DND-41 (cell line): ENCODE measurements at regions not wholly inside any gene's neighbourhood (a gene's known extent, or its start where the extent isn't known, plus 50 kb on each side); places are given as distances from the start of the nearest gene placed in this dataset.

Source experiments
- ATAC-seq: fragments of 200-7000 bp; cut with Tn5 transposase; 3 replicates; pipeline ENCODE4 v1.9.1; 2021; ENCODE audit warnings: low read depth; ENCODE audit not compliant: insufficient read depth
- DNase-seq: peaks from one replicate; pipeline ENCODE4 v3.0.0-alpha.2; 2020
- H2AFZ ChIP-seq: 2 replicates; pipeline ENCODE4 v1.6.0; 2012; ENCODE audit warnings: low read depth, low read length
- H3K27ac ChIP-seq: 2 replicates; pipeline ENCODE4 v1.5.1; 2012; ENCODE audit warnings: low read length, inconsistent platforms
- H3K27me3 ChIP-seq: fragments of 200-600 bp; sonication (generic); 2 replicates; pipeline ENCODE4 v1.6.0; 2012; ENCODE audit warnings: low read length, mild to moderate bottlenecking, inconsistent platforms; ENCODE audit not compliant: insufficient read depth, poor library complexity
- H3K36me3 ChIP-seq: 2 replicates; pipeline ENCODE4 v1.5.1; 2012; ENCODE audit warnings: low read length, inconsistent platforms; ENCODE audit not compliant: insufficient read depth
- H3K4me1 ChIP-seq: 2 replicates; pipeline ENCODE4 v1.5.1; 2012; ENCODE audit warnings: mild to moderate bottlenecking, low read length; ENCODE audit not compliant: insufficient read depth
- H3K4me2 ChIP-seq: 2 replicates; pipeline ENCODE4 v1.6.0; 2012; ENCODE audit warnings: mild to moderate bottlenecking, moderate library complexity, low read length, inconsistent platforms; ENCODE audit not compliant: insufficient read depth
- H3K4me3 ChIP-seq, 2 experiments: fragments of 200-600 bp in 1 of 2; shearing (Covaris generic) in 1 of 2; 2 replicates each; pipeline ENCODE4 v1.5.1; 2012 to 2016; ENCODE audit warnings: inconsistent platforms in 2 of 2, low read length in 2 of 2, mild to moderate bottlenecking in 2 of 2, low read depth in 1 of 2, moderate library complexity in 1 of 2
- H3K79me2 ChIP-seq: 2 replicates; pipeline ENCODE4 v1.6.0; 2012; ENCODE audit warnings: low read length, inconsistent platforms; ENCODE audit not compliant: insufficient read depth
- H3K9ac ChIP-seq: 2 replicates; pipeline ENCODE4 v1.6.0; 2012; ENCODE audit warnings: low read depth, mild to moderate bottlenecking, inconsistent platforms, low read length, moderate library complexity
- H3K9me3 ChIP-seq: 2 replicates; pipeline ENCODE4 v1.5.1; 2012; ENCODE audit warnings: low read length, moderate library complexity, mild to moderate bottlenecking, inconsistent platforms; ENCODE audit not compliant: insufficient read depth, severe bottlenecking
- H4K20me1 ChIP-seq: 2 replicates; pipeline ENCODE4 v1.6.0; 2012; ENCODE audit warnings: low read length; ENCODE audit not compliant: insufficient read depth
- EZH2 ChIP-seq: IDR thresholded peaks from 3 replicates; pipeline ENCODE4 v1.6.1; 2012; ENCODE audit warnings: borderline replicate concordance, low read depth, mild to moderate bottlenecking, moderate library complexity, low read length, inconsistent platforms; ENCODE audit not compliant: severe bottlenecking
- TF ChIP-seq, protein P1 (sequence below): IDR thresholded peaks from 2 replicates; pipeline ENCODE4 v1.5.1; 2012; ENCODE audit warnings: borderline replicate concordance, low read length, moderate library complexity, mild to moderate bottlenecking; ENCODE audit not compliant: poor library complexity, severe bottlenecking; ENCODE audit errors: extremely low read depth

DNA sequence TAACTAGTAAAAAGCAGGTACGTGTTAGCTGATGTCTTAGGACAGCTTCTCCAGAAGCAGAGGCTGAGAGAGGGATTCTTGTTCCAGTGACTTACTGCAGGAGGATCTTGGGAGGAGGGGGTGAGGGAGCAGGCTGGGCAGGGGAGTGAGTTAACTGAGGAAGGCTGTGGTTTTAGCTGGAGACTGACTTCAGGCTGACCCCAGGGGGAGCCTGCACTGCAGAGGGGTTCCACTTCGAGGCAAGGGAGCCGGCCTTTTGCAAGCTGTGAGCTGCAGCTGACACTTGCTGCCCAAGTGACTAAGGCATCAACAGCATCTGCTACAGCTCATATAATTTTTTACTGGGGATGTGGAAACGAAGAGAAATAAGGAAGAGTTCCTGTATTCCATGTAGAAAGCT lies 50.4 kb upstream of the SOD1 start:
- Histone ChIP-seq H3K27ac (no peak overlapping the region), H4K20me1 (no peaks in the 10 kb centered on the region), H3K79me2 (no peaks in the 10 kb centered on the region), H3K4me3 (no peak overlapping the region), H3K9ac (no peak overlapping the region), H3K9me3 (no peaks in the 10 kb centered on the region), H3K4me2 (no peak overlapping the region), H3K36me3 (no peaks in the 10 kb centered on the region), H3K27me3 (no peaks in the 10 kb centered on the region), H3K4me1 (no peaks in the 10 kb centered on the region), H2AFZ (no peak overlapping the region)
- ATAC-seq (no peak), DNase-seq (no peak)
- TF ChIP-seq, protein P1, sequence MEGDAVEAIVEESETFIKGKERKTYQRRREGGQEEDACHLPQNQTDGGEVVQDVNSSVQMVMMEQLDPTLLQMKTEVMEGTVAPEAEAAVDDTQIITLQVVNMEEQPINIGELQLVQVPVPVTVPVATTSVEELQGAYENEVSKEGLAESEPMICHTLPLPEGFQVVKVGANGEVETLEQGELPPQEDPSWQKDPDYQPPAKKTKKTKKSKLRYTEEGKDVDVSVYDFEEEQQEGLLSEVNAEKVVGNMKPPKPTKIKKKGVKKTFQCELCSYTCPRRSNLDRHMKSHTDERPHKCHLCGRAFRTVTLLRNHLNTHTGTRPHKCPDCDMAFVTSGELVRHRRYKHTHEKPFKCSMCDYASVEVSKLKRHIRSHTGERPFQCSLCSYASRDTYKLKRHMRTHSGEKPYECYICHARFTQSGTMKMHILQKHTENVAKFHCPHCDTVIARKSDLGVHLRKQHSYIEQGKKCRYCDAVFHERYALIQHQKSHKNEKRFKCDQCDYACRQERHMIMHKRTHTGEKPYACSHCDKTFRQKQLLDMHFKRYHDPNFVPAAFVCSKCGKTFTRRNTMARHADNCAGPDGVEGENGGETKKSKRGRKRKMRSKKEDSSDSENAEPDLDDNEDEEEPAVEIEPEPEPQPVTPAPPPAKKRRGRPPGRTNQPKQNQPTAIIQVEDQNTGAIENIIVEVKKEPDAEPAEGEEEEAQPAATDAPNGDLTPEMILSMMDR, result no peak
- TF ChIP-seq EZH2, result no peak

DNA sequence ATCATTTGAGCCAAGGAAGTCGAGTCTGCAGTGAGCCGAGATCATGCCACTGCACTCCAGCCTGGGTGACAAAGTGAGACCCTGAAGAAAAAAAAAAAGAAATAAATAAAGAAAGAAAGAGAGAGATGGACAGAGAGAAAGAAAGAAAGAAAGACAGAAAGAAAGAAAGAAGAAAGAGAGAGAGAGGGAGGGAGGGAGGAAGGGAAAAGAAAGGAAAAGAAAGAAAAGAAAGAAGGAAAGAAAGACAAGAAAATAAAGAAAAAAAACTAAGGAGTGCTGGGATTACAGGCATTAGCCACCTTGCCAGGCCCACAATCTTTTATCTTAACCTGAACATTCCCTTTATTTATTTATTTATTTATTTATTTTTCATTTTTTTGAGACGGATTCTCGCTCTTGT lies 51.7 kb upstream of the SOD1 start:
- Histone ChIP-seq H3K4me2 (no peak overlapping the region), H3K4me3 (no peak overlapping the region), H3K9ac (no peak overlapping the region), H3K36me3 (no peaks in the 10 kb centered on the region), H3K27me3 (no peaks in the 10 kb centered on the region), H4K20me1 (no peaks in the 10 kb centered on the region), H2AFZ (no peak overlapping the region), H3K79me2 (no peaks in the 10 kb centered on the region), H3K9me3 (no peaks in the 10 kb centered on the region), H3K4me1 (no peaks in the 10 kb centered on the region), H3K27ac (no peak overlapping the region)
- DNase-seq, result no peak
- ATAC-seq, result no peak
- TF ChIP-seq, protein P1, result no peak
- no peak for TF ChIP-seq EZH2

DNA sequence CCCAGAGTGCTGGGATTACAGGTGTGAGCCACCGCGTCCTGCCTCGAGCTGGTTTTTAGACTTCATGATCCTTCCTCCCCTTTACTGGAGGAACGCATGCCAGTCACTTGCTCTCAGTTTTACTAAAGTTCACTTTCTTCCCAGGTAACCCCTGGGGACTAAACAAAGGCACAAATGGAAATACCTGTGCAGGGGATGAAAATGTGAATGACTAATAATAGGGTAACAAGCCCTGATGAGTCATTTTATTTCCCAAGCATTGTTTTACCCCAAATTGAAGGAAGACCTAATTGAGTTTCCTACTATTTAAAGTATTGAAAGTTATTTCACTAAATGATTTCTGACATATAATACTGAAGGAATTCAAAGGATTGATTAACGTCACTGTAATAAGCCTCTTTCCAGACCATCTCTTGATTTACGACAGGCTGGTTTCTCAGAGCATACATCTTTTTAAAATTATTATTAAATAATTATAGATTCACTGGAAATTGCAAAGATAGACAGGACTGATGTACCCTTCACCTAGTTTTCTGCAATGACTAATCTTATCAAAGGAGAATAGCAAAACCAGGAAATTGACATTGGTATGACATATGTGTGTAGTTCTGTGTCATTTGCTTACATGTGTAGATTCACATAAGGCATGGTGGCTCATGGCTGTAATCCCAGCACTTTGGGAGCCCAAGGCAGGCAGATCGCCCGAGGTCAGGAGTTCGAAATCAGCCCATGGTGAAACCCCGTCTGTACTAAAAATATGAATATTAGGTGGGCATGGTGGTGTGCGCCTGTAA lies 53.2 kb upstream of the SOD1 start:
- Histone ChIP-seq H3K4me1 (no peaks in the 10 kb centered on the region), H3K4me3 (no peak overlapping the region), H2AFZ (no peak overlapping the region), H3K79me2 (no peaks in the 10 kb centered on the region), H3K36me3 (no peaks in the 10 kb centered on the region), H3K4me2 (no peak overlapping the region), H4K20me1 (no peaks in the 10 kb centered on the region), H3K27ac (no peak overlapping the region), H3K27me3 (no peaks in the 10 kb centered on the region), H3K9ac (no peak overlapping the region), H3K9me3 (no peaks in the 10 kb centered on the region)
- ATAC-seq, result no peak
- TF ChIP-seq, protein P1, result no peak
- no peak for TF ChIP-seq EZH2
- no peak for DNase-seq
